OCI-LY1 (cell line): ENCODE measurements at regions not wholly inside any gene's neighbourhood (a gene's known extent, or its start where the extent isn't known, plus 50 kb on each side); places are given as distances from the start of the nearest gene placed in this dataset.

Source experiments
- CTCF ChIP-seq: fragments of 200-600 bp; sonication (generic), shearing (Covaris generic); IDR thresholded peaks from 2 replicates; pipeline ENCODE4 v1.5.1; 2017; ENCODE audit warnings: mild to moderate bottlenecking, antibody characterized with exemption, low read length, moderate library complexity, mixed read lengths
- EZH2 ChIP-seq: fragments of 200-600 bp; sonication (generic), shearing (Covaris generic); IDR thresholded peaks from 2 replicates; pipeline ENCODE4 v1.8.0; 2017; ENCODE audit warnings: borderline replicate concordance, mixed run types, mild to moderate bottlenecking, antibody characterized with exemption, low read length, moderate library complexity, mixed read lengths

DNA sequence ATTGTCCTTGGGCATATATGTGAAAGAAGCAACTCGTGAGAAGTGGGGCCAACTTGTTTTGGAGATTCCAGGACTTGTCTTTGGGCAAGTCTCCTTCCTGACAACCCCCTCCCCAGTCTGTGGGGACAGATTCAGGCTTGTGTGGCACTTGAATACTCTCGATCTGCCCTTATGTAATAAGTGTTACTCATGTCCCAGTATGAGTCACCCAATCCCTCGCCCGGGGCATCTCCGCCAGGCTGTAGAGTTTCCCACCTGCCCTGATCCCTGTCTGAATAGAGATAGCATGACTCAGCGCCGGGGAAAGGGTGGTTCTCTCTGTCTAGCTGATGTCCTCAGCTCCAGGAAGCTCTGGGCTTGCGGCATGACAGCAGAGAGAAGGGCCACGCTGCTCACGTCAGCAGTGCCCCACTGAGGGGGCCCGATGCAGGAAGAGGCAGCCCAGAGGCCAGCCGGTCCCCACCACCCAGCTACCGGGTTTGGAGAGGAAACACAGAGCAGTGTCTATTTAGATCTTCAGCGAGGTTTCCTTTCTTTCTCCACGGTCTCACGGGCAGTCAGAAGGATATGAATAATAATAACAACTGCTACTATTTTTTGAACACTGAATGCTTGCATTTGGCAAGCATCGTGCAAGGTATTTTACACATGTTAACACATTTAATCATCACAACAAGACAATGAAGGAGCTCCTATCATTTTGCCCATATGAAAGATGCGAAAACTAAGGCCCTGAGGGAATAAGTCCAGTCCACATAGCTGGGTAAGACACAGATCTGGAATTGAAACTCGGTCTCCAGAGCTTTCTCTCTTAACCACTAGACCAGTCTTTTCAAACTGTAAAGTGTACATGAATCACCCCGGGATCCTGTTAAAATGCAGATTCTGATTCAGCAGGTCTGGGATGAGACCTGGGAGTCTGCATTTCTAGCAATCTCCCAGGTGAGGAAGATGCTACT lies 426.7 kb upstream of the MAF start:
- TF ChIP-seq CTCF: no peak
- TF ChIP-seq EZH2: no peak
